ENCODE measurements at regions not wholly inside any gene's neighbourhood (a gene's known extent, or its start where the extent isn't known, plus 50 kb on each side); places are given as distances from the start of the nearest gene placed in this dataset.
"Not testable (repeated sequence)": the region's sequence is repeated elsewhere in the genome, so short reads cannot be mapped to it uniquely, and the experiment has no call there.

GRCh38 chr1:149841597-149842238 is 57.6 kb upstream of the BOLA1 start:
- not testable (repeated sequence) for DNase-seq (ENCODE audit: low spot score)

GRCh38 chr1:149842458-149843064 is 56.8 kb upstream of the BOLA1 start:
- DNase-seq (ENCODE audit: low spot score), result not testable (repeated sequence)

- no peak for DNase-seq (ENCODE audit: low spot score)
Observed at GRCh38 chr1:149843431-149844041, 55.8 kb upstream of the BOLA1 start.

- DNase-seq (ENCODE audit: low spot score), result peak; percentile 32
Observed at GRCh38 chr1:149844101-149844500, 55.3 kb upstream of the BOLA1 start.

GRCh38 chr1:149844650-149845255 is 54.6 kb upstream of the BOLA1 start:
- no peak for DNase-seq (ENCODE audit: low spot score)

- DNase-seq (ENCODE audit: low spot score), result no peak
Observed at GRCh38 chr1:149845416-149845815, 54.0 kb upstream of the BOLA1 start.

- DNase-seq (ENCODE audit: low spot score), result no peak
Observed at GRCh38 chr1:149846042-149846441, 53.3 kb upstream of the BOLA1 start.

- DNase-seq (ENCODE audit: low spot score), result no peak
Observed at GRCh38 chr1:149846593-149847466, 52.5 kb upstream of the BOLA1 start.

- DNase-seq (ENCODE audit: low spot score), result peak; percentile 1
Observed at GRCh38 chr1:149848340-149849110, 50.8 kb upstream of the BOLA1 start.

GRCh38 chr1:149849111-149849946 is 50.0 kb upstream of the BOLA1 start:
- DNase-seq (ENCODE audit: low spot score), result no peak

All from AG08396 (cell line).